Caco-2 (cell line): ENCODE measurements at regions not wholly inside any gene's neighbourhood (a gene's known extent, or its start where the extent isn't known, plus 50 kb on each side); places are given as distances from the start of the nearest gene placed in this dataset.

Experiments used
- BruUV-seq: library from RNA; stranded (reverse); fragments of 400-500 nt; replicated peaks from 2 replicates; lab custom pipeline; 2021; lab: Mats Ljungman, UMichigan
- CTCF ChIA-PET: fragments of 300-600 bp; sonication (Branson Sonifier 250); formaldehyde crosslinking; loops from one replicate; lab custom pipeline; 2022; ENCODE audit warnings: antibody characterized with exemption; lab: Charles Lee
- POLR2A ChIA-PET: fragments of 300-600 bp; sonication (Branson Sonifier 250); formaldehyde crosslinking; loops from one replicate; lab custom pipeline; 2022; ENCODE audit warnings: antibody characterized with exemption; lab: Charles Lee
- DNase-seq, 2 experiments: peaks; one replicate each; pipeline versions ENCODE4 v3.0.0 to v3.0.0-alpha.2; 2020 to 2022
- H3K27me3 ChIP-seq: replicated peaks from 2 replicates; pipeline ENCODE4 v1.6.0; 2011; ENCODE audit warnings: low read length; ENCODE audit not compliant: control insufficient read depth, insufficient read depth
- H3K36me3 ChIP-seq: 2 replicates; pipeline ENCODE4 v1.5.1; 2011; ENCODE audit warnings: low read length; ENCODE audit not compliant: control insufficient read depth, insufficient read depth
- H3K4me1 ChIP-seq: fragments of 250-450 bp; sonication (Bioruptor Pico); 2 replicates; pipeline ENCODE4 v1.5.1; 2020; ENCODE audit warnings: mild to moderate bottlenecking
- H3K4me3 ChIP-seq: 2 replicates; pipeline ENCODE4 v1.5.1; 2011; ENCODE audit warnings: low read depth, mild to moderate bottlenecking, control low read depth, low read length
- H3K9me3 ChIP-seq: fragments of 250-450 bp; sonication (Bioruptor Pico); 2 replicates; pipeline ENCODE4 v1.5.1; 2020; ENCODE audit warnings: mild to moderate bottlenecking, moderate library complexity
- H3K27ac Mint-ChIP-seq: one replicate; pipeline ENCODE4 v1.8.0; 2022; ENCODE audit warnings: mixed read lengths; ENCODE audit not compliant: unreplicated experiment
- H3K27me3 Mint-ChIP-seq: one replicate; pipeline ENCODE4 v1.8.0; 2022; ENCODE audit warnings: mixed read lengths; ENCODE audit not compliant: insufficient read depth, unreplicated experiment
- H3K36me3 Mint-ChIP-seq: one replicate; pipeline ENCODE4 v1.8.0; 2022; ENCODE audit warnings: mild to moderate bottlenecking, mixed read lengths; ENCODE audit not compliant: insufficient read depth, unreplicated experiment
- H3K4me1 Mint-ChIP-seq: one replicate; pipeline ENCODE4 v1.8.0; 2022; ENCODE audit warnings: low read depth, mixed read lengths; ENCODE audit not compliant: unreplicated experiment
- H3K4me3 Mint-ChIP-seq: one replicate; pipeline ENCODE4 v1.8.0; 2022; ENCODE audit warnings: mild to moderate bottlenecking, moderate library complexity, mixed read lengths; ENCODE audit not compliant: unreplicated experiment
- H3K9me3 Mint-ChIP-seq: one replicate; pipeline ENCODE4 v1.8.0; 2022; ENCODE audit warnings: mixed read lengths; ENCODE audit not compliant: unreplicated experiment
- CTCF ChIP-seq, 2 experiments: fragments of 200-600 bp in 1 of 2; IDR thresholded peaks; 1 replicate in 1 of 2; 2 replicates in 1 of 2; pipeline versions ENCODE4 v1.5.1 to v1.8.0; 2011 to 2022; ENCODE audit warnings: antibody characterized with exemption in 1 of 2, control low read depth in 1 of 2, inconsistent platforms in 1 of 2, low read depth in 1 of 2, low read length in 1 of 2, mild to moderate bottlenecking in 1 of 2, moderate library complexity in 1 of 2; ENCODE audit not compliant: insufficient read depth in 1 of 2, severe bottlenecking in 1 of 2, unreplicated experiment in 1 of 2
- intact Hi-C: fragments of 100-400 bp; cut with micrococcal nuclease; formaldehyde crosslinking; loops from one replicate; pipeline ENCODE4 v1.10.0; 2022; ENCODE audit not compliant: unreplicated experiment

- H3K4me3 Mint-ChIP-seq = no peak overlapping the region
- no peaks in the 10 kb centered on the region for H3K36me3 ChIP-seq
- peaks cover 27% of the 10 kb centered on the region for H3K27me3 Mint-ChIP-seq
- H3K9me3 Mint-ChIP-seq = peaks cover 9% of the 10 kb centered on the region
- ChIA-PET CTCF (interaction anchor here (1.0 kb wide), 1 partner anchor 16 kb away, joined by 3 read pairs; no protein-coding TSS in a partner anchor), POLR2A (no interaction called here)
- no peaks in the 10 kb centered on the region for H3K4me1 ChIP-seq
- no peaks in the 10 kb centered on the region for H3K27me3 ChIP-seq
- no peak for TF ChIP-seq CTCF (IDR thresholded peaks at IDR 0.05; ENCODE audit: insufficient read depth in 1 of 2, low read depth in 1 of 2, low read length in 1 of 2, severe bottlenecking in 1 of 2, unreplicated experiment in 1 of 2)
- no TSS peak for BruUV-seq
- no peak overlapping the region for H3K27ac Mint-ChIP-seq
- DNase-seq = no peak
- H3K4me3 ChIP-seq = no peak overlapping the region
- no peaks in the 10 kb centered on the region for H3K4me1 Mint-ChIP-seq
- peaks cover 8% of the 10 kb centered on the region; the same call in 1 of the 2 replicates for H3K9me3 ChIP-seq
- intact Hi-C loops = no loop called here
- H3K36me3 Mint-ChIP-seq = no peaks in the 10 kb centered on the region
Observed at GRCh38 chr16:82541103-82541502, 85.7 kb upstream of the CDH13 start.

- intact Hi-C loops = no loop called here
- H3K4me3 Mint-ChIP-seq = no peak overlapping the region
- POLR2A ChIA-PET = no interaction called here
Observed at GRCh38 chr16:82535764-82536163, 91.0 kb upstream of the CDH13 start.

GRCh38 chr16:82535262-82535661, 91.5 kb upstream of the CDH13 start:
- no peak for TF ChIP-seq CTCF (IDR thresholded peaks at IDR 0.05; ENCODE audit: insufficient read depth in 1 of 2, low read depth in 1 of 2, low read length in 1 of 2, severe bottlenecking in 1 of 2, unreplicated experiment in 1 of 2)
- H3K27ac Mint-ChIP-seq = no peak overlapping the region
- CTCF ChIA-PET = interaction anchor here (0.6 kb wide), 1 partner anchor 1463 kb away, joined by 11 read pairs; no protein-coding TSS in a partner anchor
- Histone ChIP-seq H3K27me3 (no peaks in the 10 kb centered on the region; the same call in 1 of the 2 replicates), H3K4me3 (no peak overlapping the region), H3K4me1 (no peaks in the 10 kb centered on the region), H3K36me3 (no peaks in the 10 kb centered on the region), H3K9me3 (peaks cover 8% of the 10 kb centered on the region; the same call in 1 of the 2 replicates)
- peaks cover 11% of the 10 kb centered on the region for H3K27me3 Mint-ChIP-seq
- no peak for DNase-seq
- no peak overlapping the region for H3K4me3 Mint-ChIP-seq
- BruUV-seq = no TSS peak
- POLR2A ChIA-PET = no interaction called here
- peaks cover 9% of the 10 kb centered on the region for H3K9me3 Mint-ChIP-seq
- H3K36me3 Mint-ChIP-seq = no peaks in the 10 kb centered on the region
- intact Hi-C loops = no loop called here
- H3K4me1 Mint-ChIP-seq = no peaks in the 10 kb centered on the region

More at GRCh38 chr16:82535764-82536163, 91.0 kb upstream of the CDH13 start:
- BruUV-seq = no TSS peak
- Mint-ChIP-seq H3K27ac (no peak overlapping the region), H3K36me3 (no peaks in the 10 kb centered on the region), H3K9me3 (peaks cover 9% of the 10 kb centered on the region), H3K4me1 (no peaks in the 10 kb centered on the region), H3K27me3 (peaks cover 12% of the 10 kb centered on the region)
- no peaks in the 10 kb centered on the region for H3K4me1 ChIP-seq
- no peak for TF ChIP-seq CTCF (IDR thresholded peaks at IDR 0.05; ENCODE audit: insufficient read depth in 1 of 2, low read depth in 1 of 2, low read length in 1 of 2, severe bottlenecking in 1 of 2, unreplicated experiment in 1 of 2)
- H3K36me3 ChIP-seq = no peaks in the 10 kb centered on the region
- peaks cover 8% of the 10 kb centered on the region; the same call in 1 of the 2 replicates for H3K9me3 ChIP-seq
- no peaks in the 10 kb centered on the region; the same call in 1 of the 2 replicates for H3K27me3 ChIP-seq
- CTCF ChIA-PET = interaction anchor here (0.6 kb wide), 1 partner anchor 1463 kb away, joined by 11 read pairs; no protein-coding TSS in a partner anchor
- no peak overlapping the region for H3K4me3 ChIP-seq
- DNase-seq = no peak
